Kidney (tissue), 13 donors: ENCODE measurements at regions not wholly inside any gene's neighbourhood (a gene's known extent, or its start where the extent isn't known, plus 50 kb on each side); places are given as distances from the start of the nearest gene placed in this dataset.
"Not testable (repeated sequence)": the region's sequence is repeated elsewhere in the genome, so short reads cannot be mapped to it uniquely, and the experiment has no call there.

Experiments used
- DNase-seq, 5 donors: peaks; one replicate each; pipeline ENCODE4 v3.0.0-alpha.2; 2013 to 2020
- FAIRE-seq: peaks from 2 replicates; lab custom pipeline; 2012; peaks lifted over from hg19 to GRCh38; lab: Jason Lieb, UNC
- H3K27ac ChIP-seq, 2 donors: one replicate each; pipeline ENCODE4 v1.7.0; 2013; ENCODE audit warnings: low read depth in 2 of 2, low read length in 2 of 2, inconsistent platforms in 1 of 2
- H3K27me3 ChIP-seq: one replicate; pipeline ENCODE4 v1.7.1; 2013; ENCODE audit warnings: low read length, inconsistent platforms; ENCODE audit not compliant: control insufficient read depth, insufficient read depth
- H3K36me3 ChIP-seq, 3 donors: one replicate each; pipeline versions ENCODE4 v1.7.0 to v1.7.1; 2013; ENCODE audit warnings: low read length in 3 of 3, control low read depth in 1 of 3, inconsistent platforms in 1 of 3; ENCODE audit not compliant: insufficient read depth in 3 of 3, control insufficient read depth in 2 of 3
- H3K4me1 ChIP-seq, 3 donors: one replicate each; pipeline versions ENCODE4 v1.7.0 to v1.7.1; 2013; ENCODE audit warnings: low read length in 3 of 3, inconsistent platforms in 1 of 3, low read depth in 1 of 3; ENCODE audit not compliant: control insufficient read depth in 2 of 3, insufficient read depth in 2 of 3
- H3K4me3 ChIP-seq, 3 donors: one replicate each; pipeline versions ENCODE4 v1.7.0 to v1.8.1; 2013; ENCODE audit warnings: low read length in 3 of 3, control low read depth in 1 of 3, inconsistent platforms in 1 of 3
- H3K9ac ChIP-seq, 3 donors: one replicate each; pipeline versions ENCODE4 v1.7.0 to v1.7.1; 2013; ENCODE audit warnings: low read length in 3 of 3, control low read depth in 1 of 3, inconsistent platforms in 1 of 3
- H3K9me3 ChIP-seq, 3 donors: one replicate each; pipeline versions ENCODE4 v1.7.0 to v1.7.1; 2013; ENCODE audit warnings: low read length in 3 of 3, control low read depth in 1 of 3, inconsistent platforms in 1 of 3; ENCODE audit not compliant: control insufficient read depth in 2 of 3, insufficient read depth in 1 of 3
- CTCF ChIP-seq: IDR thresholded peaks from 3 replicates; pipeline ENCODE4 v1.5.1; 2012; ENCODE audit warnings: mild to moderate bottlenecking, moderate library complexity, borderline replicate concordance; ENCODE audit not compliant: insufficient read depth; ENCODE audit errors: extremely low read depth
- intact Hi-C: fragments of 100-400 bp; cut with DNase I; formaldehyde crosslinking; loops from one replicate; pipeline ENCODE4 v1.11.1; 2022
- donor health status: control.
- donor health status: control.
- donor health status: control.
- donor health status: control.
- donor health status: control.
- donor health status: DM: yes; HTN: yes; CAD: no.
- donor health status: Normal renal cell carcinoma (clear cell type).

DNA sequence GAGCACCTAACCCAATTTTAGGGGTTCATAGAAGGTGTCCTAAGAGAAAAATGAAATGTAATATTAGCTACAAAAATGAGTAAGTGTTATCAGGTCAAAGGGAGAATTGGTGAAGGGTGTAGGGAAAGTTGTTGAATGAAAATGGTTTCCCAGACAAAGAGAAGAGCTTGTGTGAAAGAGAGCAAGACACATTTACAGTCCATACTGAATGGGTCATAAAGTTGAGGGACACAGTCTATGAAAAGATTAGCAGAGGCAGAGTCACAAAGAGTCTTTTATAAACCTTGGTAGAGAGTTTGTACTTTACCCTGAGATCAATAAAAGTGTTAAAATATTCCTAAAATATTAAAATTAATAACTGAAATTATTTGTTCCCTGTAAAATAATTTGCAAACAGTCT lies 759.4 kb downstream of the DIAPH3 start:
- Histone ChIP-seq H3K4me1 (peaks cover 0 to 4% (median 0%) of the 10 kb centered on the region in 3 donors), H3K4me3 (no peak overlapping the region), H3K27me3 (no peaks in the 10 kb centered on the region), H3K9me3 (no peaks in the 10 kb centered on the region), H3K9ac (no peak overlapping the region), H3K36me3 (no peaks in the 10 kb centered on the region), H3K27ac (no peak overlapping the region)
- FAIRE-seq, result no peak
- no peak for TF ChIP-seq CTCF
- peak in 1 of 5 donors; percentile 35 for DNase-seq
- intact Hi-C loops, result no loop called here

GRCh38 chr13:59407251-59407650 lies 756.5 kb downstream of the DIAPH3 start:
- H3K9ac ChIP-seq, H3K4me3 ChIP-seq, H3K4me1 ChIP-seq, intact Hi-C loops, H3K36me3 ChIP-seq, H3K27ac ChIP-seq, H3K9me3 ChIP-seq, DNase-seq, FAIRE-seq, H3K27me3 ChIP-seq: not testable (repeated sequence)

DNA sequence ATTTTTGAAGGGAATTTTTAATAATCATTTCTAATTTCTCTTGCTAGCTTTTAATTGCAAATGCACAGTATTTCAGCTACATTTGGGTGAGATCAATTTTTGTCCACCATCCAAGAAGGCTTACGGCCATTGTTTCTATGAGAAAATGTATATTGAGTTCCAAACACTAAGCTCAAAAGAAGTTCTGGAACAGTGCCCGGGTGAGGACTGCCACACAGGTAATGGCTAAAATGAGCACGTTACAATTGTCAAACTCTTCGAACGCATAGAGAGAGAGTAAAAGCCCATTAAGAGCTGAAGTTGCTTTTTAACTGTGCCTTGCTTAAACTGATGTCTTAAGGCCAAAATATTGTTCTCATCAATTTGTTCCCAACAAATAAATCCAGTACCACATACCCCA lies 755.0 kb downstream of the DIAPH3 start:
- intact Hi-C loops, result no loop called here
- no peaks in the 10 kb centered on the region for H3K36me3 ChIP-seq
- no peak overlapping the region for H3K27ac ChIP-seq
- no peaks in the 10 kb centered on the region for H3K9me3 ChIP-seq
- FAIRE-seq, result no peak
- peaks cover 0 to 5% (median 0%) of the 10 kb centered on the region in 3 donors for H3K4me1 ChIP-seq
- no peak for DNase-seq
- no peak overlapping the region for H3K9ac ChIP-seq
- no peaks in the 10 kb centered on the region for H3K27me3 ChIP-seq
- no peak overlapping the region for H3K4me3 ChIP-seq
- TF ChIP-seq CTCF, result no peak

GRCh38 chr13:59409211-59409610 lies 754.5 kb downstream of the DIAPH3 start:
- FAIRE-seq (no peak), DNase-seq (peak in 2 of 5 donors; percentile 24 to 65)

More at GRCh38 chr13:59409211-59409610, 754.5 kb downstream of the DIAPH3 start:
- Histone ChIP-seq H3K9ac (no peak overlapping the region), H3K4me1 (peaks cover 0 to 5% (median 0%) of the 10 kb centered on the region in 3 donors), H3K36me3 (no peaks in the 10 kb centered on the region), H3K4me3 (no peak overlapping the region), H3K27me3 (no peaks in the 10 kb centered on the region), H3K9me3 (no peaks in the 10 kb centered on the region), H3K27ac (peak overlapping the region in 1 of 2 donors; percentile 23)
- TF ChIP-seq CTCF, result no peak
- intact Hi-C loops, result no loop called here
